DMS 273 treated with DMSO at 0.1 percent for 48 hours (cell line): ENCODE measurements at regions not wholly inside any gene's neighbourhood (a gene's known extent, or its start where the extent isn't known, plus 50 kb on each side); places are given as distances from the start of the nearest gene placed in this dataset.
"Not testable (repeated sequence)": the region's sequence is repeated elsewhere in the genome, so short reads cannot be mapped to it uniquely, and the experiment has no call there.

ENCODE experiments used
- DNase-seq: peaks from one replicate; lab custom pipeline; 2025; lab: John Stamatoyannopoulos, UW

GRCh38 chr3:73867524-73867923 lies 242.8 kb upstream of the PDZRN3 start:
- no peak for DNase-seq

- no peak for DNase-seq
Measured at GRCh38 chr3:73866846-73867245, 242.1 kb upstream of the PDZRN3 start.

- DNase-seq = no peak
Measured at GRCh38 chr3:73863546-73864079, 238.9 kb upstream of the PDZRN3 start.

DNA sequence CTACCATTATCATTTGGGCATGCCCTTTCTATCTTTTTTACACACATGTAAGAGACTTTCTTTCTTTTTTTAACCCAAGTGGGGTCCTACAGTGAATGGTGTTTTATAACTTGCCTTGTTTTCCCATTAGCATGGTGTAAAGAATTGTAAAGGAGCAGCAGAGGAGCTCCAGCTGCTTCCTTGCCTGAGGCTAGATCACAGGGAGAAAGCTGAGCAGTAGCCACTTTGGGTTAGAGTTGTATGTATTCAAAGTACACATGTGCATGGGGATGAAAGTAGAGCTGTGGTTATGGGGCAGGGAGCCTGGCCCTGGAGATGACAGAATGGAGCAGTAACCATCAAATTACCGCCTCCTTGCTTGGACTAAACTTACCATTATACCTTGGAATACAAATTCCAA lies 231.1 kb upstream of the PDZRN3 start:
- no peak for DNase-seq

DNA sequence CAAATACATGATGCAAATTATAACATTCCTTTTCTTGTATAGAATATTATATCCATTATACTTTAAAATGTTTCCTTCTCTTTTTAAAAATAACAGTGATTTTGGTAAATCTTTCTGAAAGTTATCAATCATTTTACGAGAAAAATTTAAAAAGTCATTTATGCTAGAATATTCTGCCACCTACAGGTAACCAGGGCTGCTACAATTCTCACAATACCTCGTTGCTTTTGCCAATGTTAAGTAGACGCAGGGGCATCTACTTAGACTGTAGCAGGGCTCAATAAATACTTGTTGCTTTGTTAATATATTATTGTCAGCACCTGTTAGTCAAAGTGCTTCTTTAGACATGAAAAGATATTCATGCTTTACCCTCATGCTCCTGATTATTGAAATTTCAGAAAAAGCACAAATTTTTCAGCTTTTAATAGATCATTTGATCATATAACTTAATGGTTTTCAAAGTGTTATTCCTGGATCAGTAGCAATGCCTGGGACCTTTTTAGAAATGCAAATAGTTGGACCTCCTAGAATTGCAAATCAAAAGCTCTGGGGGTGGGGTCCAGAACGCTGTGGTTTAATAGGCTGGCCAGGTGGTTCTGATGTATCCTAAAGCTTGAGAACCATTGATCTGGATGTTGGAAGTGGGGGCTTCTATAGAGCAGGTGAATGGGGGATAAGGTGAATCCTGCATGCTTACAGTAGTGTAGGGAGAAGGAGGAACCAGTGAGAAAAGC lies 223.6 kb upstream of the PDZRN3 start:
- DNase-seq = no peak

DNA sequence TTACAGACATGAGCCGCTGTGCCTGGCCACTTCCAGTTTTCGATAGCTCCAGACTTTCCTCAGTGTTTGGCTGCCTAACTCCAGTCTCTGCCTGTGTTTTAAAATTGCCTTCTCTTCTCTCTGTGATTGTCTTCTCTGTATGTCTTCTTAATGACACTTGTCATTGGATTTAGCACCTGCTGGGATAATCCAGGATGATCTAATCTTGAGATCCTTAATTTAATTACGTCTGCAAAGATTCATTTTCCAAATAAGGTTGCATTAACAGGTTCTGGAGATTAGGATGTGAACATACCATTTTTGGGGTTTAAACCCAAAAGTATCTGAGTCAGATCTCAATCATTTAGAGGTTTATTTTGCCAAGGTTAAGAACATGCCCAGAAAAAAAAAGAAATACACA lies 222.2 kb upstream of the PDZRN3 start:
- DNase-seq = no peak

DNA sequence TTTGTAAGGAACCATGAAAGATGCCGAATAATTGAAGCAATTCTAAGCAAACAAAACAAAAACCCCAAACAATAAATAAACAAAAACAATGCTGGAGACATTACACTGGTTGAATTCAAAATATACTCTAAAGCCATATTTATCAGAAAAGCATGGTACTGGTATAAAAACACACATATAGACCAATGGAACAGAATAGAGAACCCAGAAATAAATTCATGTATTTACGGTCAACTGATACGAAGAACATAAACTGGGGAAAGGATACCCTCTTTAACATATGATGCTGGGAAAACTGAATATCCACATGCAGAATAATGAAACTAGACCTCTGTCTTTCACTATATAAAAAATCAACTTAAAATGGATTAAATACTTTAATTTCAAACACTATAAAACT lies 214.3 kb upstream of the PDZRN3 start:
- no peak for DNase-seq

DNA sequence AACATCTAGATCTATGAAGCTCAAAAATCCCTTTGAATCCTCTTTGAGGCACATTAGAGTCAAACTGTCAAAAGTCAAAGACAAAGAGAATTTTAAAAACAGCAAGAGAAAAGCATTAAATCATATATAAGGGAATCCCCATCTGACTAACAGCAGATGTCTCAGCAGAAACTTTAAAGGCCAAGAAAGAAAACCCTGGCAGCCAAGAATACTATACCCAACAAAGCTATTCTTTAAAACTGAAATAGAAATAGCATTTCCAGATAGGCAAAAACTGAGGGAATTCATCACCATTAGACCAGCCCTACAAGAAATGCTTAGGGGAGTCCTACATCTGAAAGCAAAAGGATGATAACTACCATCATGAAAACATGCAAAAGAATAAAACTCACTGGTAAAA lies 211.2 kb upstream of the PDZRN3 start:
- no peak for DNase-seq

DNA sequence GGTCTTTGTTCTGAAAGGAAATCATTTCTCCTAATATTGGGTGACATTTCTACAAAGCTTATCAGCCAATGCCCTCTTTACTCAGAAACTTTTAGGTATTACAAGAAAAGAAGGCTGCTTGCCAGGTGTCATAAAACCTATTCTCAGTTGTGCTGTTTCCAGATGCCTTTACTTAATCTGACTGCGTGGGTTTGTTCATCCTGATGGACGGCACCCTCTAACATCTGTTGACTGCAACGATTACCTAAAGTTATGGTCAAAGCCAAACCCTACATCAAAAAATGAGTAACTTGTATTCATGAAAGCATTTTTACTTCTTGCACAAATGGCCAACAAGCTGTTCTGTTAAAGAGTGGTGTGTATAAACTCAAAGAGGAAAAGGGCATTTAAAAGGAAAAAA lies 207.7 kb upstream of the PDZRN3 start:
- DNase-seq = no peak

DNA sequence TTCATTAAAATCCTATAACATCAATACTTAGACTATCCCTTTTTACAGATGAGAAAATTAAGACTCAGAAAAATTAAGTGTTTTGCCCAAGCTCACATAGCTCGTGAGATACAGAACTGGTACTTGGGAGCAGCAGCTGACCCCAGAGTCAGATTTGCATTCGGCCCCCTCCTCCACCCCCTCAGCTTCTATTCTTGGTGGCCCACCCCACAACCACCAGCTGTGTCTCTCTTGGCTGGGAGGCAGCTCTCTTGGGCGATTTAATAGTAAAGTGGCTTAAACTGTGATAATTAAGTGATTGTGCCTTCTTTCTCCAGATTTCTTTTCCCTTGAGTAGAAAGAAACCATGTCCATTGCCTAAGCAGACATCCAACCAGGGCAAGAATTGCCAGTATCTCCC lies 203.6 kb upstream of the PDZRN3 start:
- no peak for DNase-seq

- no peak for DNase-seq
Measured at GRCh38 chr3:73827725-73828211, 203.0 kb upstream of the PDZRN3 start.

DNA sequence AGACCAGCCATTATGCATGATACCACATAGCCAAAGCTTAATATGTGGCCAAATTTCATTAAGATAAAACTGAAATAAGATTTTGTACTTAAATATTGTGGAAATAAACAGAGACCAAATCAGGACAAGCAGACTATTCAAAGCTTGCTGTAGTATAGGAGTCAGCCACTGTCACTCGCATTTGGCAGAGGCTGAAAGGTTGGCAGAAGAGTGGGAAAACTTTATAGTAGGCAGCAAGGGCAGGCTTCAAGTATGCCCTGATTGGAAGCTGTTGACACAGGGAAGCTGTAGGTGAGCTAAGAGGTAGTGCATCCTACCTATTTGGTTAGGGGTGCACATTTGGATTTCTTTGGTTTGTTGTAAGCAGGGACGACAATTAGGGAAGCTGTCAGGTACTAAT lies 202.5 kb upstream of the PDZRN3 start:
- DNase-seq = no peak

DNA sequence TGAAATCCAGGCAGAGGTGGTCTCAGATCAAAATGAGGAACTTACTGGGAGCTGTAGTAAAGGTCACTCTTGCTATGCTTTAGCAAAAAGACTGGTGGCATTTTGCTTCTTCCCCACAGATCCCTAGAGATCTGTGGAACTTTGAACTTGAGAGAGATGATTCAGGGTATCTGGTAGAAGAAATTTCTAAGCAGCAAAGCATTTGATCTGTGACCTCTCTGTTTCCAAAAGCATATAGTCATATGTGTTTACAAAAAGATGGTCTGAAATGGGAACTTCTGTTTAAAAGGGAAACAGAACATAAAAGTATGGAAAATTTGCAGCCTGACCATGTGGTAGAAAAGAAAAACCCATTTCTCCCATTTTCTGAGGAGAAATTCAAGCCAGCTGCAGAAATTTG lies 196.2 kb upstream of the PDZRN3 start:
- DNase-seq = not testable (repeated sequence)

DNA sequence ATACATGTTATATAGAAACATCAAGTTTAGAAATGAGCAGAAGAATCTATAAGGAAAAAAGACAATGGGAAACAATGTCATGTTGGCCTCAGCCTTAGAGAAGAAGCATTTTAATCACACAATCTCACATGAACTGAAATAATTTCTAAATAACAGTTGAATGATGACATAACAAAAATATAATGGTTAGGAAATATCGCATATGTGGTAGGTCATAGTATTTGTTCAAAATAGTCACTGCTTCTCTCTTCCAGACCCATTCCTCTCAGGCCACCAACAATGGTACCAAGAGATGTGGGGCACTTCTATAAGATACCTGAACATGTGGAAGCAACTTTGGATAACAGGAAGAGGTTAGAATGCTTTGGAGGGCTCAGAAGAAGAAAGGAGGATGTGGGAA lies 195.7 kb upstream of the PDZRN3 start:
- DNase-seq = no peak

GRCh38 chr3:73815966-73816365 lies 191.2 kb upstream of the PDZRN3 start:
- DNase-seq = no peak

- DNase-seq = no peak
Measured at GRCh38 chr3:73813692-73814292, 189.1 kb upstream of the PDZRN3 start.

DNA sequence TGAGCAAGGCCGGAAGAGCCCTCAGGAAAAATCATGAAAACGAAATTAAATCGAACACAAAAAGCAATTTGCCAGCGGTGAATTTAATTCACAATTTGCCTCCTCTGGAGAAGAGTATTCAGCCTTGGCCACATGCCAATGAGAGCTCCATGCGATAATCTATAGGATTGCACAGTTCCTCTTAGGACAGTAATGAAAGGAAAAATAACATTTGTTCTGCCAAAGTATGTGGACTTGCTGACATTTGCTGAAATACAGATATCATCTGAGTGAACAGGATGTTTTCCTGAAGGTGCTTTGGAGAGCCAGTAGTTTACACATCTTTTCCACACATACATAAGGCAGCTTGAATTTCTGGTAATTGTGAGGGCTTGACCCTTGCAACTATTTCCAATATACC lies 188.6 kb upstream of the PDZRN3 start:
- no peak for DNase-seq

GRCh38 chr3:73812054-73812453 lies 187.3 kb upstream of the PDZRN3 start:
- DNase-seq = no peak

GRCh38 chr3:73808862-73809509 lies 184.2 kb upstream of the PDZRN3 start:
- no peak for DNase-seq

DNA sequence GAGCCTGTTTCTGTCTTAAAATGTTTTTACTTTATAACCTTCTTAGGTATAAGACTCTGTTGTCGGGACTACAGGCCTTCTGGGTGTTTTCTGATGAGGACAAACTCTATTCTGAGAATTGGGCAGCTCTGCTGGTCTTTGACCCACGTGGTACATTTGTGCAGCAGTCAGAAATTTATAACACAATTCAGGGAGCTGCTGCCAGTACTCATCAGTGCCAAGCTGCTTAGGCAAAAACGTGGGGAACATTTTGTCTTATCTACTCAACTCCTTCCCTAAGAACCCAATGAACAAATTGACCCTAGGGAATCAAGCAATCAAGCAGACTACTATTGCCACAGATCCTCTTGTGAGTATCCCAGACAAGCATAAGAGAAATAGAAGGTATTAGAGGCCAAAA lies 180.7 kb upstream of the PDZRN3 start:
- DNase-seq = no peak

DNA sequence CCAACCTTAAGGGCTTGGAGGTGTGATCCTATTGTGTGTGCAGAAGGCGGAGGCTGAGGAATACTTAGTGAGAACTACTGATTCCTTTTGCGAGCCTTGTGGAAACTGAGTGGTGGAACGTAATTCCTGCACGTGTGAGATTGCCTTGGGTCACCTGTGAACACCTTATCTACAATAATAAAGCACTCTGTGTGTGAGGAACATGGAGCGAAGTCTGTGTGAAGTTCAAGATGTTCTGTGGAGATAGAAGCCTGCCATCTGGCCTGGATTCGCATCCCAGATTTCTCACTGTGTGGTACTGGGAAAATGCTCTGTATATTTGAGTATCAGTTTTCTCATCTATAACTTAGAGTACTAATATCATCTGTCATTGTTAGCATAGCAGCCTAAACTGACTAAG lies 179.5 kb upstream of the PDZRN3 start:
- DNase-seq = no peak

- DNase-seq = no peak
Measured at GRCh38 chr3:73801444-73801843, 176.7 kb upstream of the PDZRN3 start.

GRCh38 chr3:73797311-73797710 lies 172.6 kb upstream of the PDZRN3 start:
- DNase-seq = no peak
